ENCODE measurements at regions not wholly inside any gene's neighbourhood (a gene's known extent, or its start where the extent isn't known, plus 50 kb on each side); places are given as distances from the start of the nearest gene placed in this dataset.
A peak's percentile ranks its signal among the peaks of the same experiment; 100 is the strongest.

GRCh38 chr12:67148265-67148664 lies 120.9 kb upstream of the CAND1 start:
- Histone ChIP-seq H3K9me3 (ENCODE audit: insufficient read depth, low read depth, low read length) (no peaks in the 10 kb centered on the region), H2AFZ (ENCODE audit: insufficient read depth, low read length, poor library complexity) (no peak overlapping the region), H3K18ac (ENCODE audit: low read length) (no peak overlapping the region), H2BK5ac (ENCODE audit: low read depth, low read length, poor library complexity) (no peak overlapping the region), H3K9ac (ENCODE audit: low read length) (no peak overlapping the region), H3K27ac (ENCODE audit: low read depth, low read length) (no peak overlapping the region), H2BK12ac (ENCODE audit: low read length) (no peak overlapping the region), H3K79me2 (ENCODE audit: control insufficient read depth, insufficient read depth, low read length, poor library complexity) (no peaks in the 10 kb centered on the region), H3K4me2 (ENCODE audit: low read length) (no peak overlapping the region), H3K23ac (ENCODE audit: low read length) (no peak overlapping the region), H3K27me3 (ENCODE audit: insufficient read depth, low read length) (no peaks in the 10 kb centered on the region), H2BK120ac (ENCODE audit: insufficient read depth, low read length, poor library complexity) (no peak overlapping the region), H4K91ac (ENCODE audit: low read depth, low read length) (no peak overlapping the region), H3K14ac (ENCODE audit: low read length) (no peak overlapping the region), H4K12ac (ENCODE audit: low read depth, low read length) (no peak overlapping the region), H2AK5ac (ENCODE audit: low read length) (no peak overlapping the region), H3K4me3 (ENCODE audit: low read depth, low read length) (no peak overlapping the region), H3K36me3 (ENCODE audit: control insufficient read depth in 1 of 2, insufficient read depth in 2 of 2, low read length in 2 of 2) (no peaks in the 10 kb centered on the region), H3K4me1 (ENCODE audit: control insufficient read depth in 1 of 2, insufficient read depth in 2 of 2, low read length in 2 of 2) (no peaks in the 10 kb centered on the region), H3K79me1 (ENCODE audit: low read length) (no peaks in the 10 kb centered on the region), H3K4ac (ENCODE audit: low read depth, low read length) (no peak overlapping the region), H4K8ac (ENCODE audit: low read depth, low read length) (no peak overlapping the region)
- peak in 1 of 2 donors; percentile 38 for DNase-seq
- no CpG with 5 or more reads among the region's 1 CpG for WGBS (ENCODE audit: extremely low coverage, insufficient coverage, insufficient read length)

- WGBS (ENCODE audit: extremely low coverage, insufficient coverage, insufficient read length): no CpG with 5 or more reads among the region's 3 CpGs
- Histone ChIP-seq H2BK12ac (ENCODE audit: low read length) (no peak overlapping the region), H2AK5ac (ENCODE audit: low read length) (no peak overlapping the region), H3K18ac (ENCODE audit: low read length) (no peak overlapping the region), H2BK120ac (ENCODE audit: insufficient read depth, low read length, poor library complexity) (no peak overlapping the region), H4K12ac (ENCODE audit: low read depth, low read length) (no peak overlapping the region), H3K36me3 (ENCODE audit: control insufficient read depth in 1 of 2, insufficient read depth in 2 of 2, low read length in 2 of 2) (no peaks in the 10 kb centered on the region), H3K27me3 (ENCODE audit: insufficient read depth, low read length) (no peaks in the 10 kb centered on the region), H3K23ac (ENCODE audit: low read length) (no peak overlapping the region), H2BK5ac (ENCODE audit: low read depth, low read length, poor library complexity) (no peak overlapping the region), H3K4me1 (ENCODE audit: control insufficient read depth in 1 of 2, insufficient read depth in 2 of 2, low read length in 2 of 2) (no peaks in the 10 kb centered on the region), H3K79me1 (ENCODE audit: low read length) (no peaks in the 10 kb centered on the region), H3K9ac (ENCODE audit: low read length) (no peak overlapping the region), H3K4me3 (ENCODE audit: low read depth, low read length) (no peak overlapping the region), H4K91ac (ENCODE audit: low read depth, low read length) (no peak overlapping the region), H3K27ac (ENCODE audit: low read depth, low read length) (no peak overlapping the region), H3K4ac (ENCODE audit: low read depth, low read length) (no peak overlapping the region), H3K14ac (ENCODE audit: low read length) (no peak overlapping the region), H3K9me3 (ENCODE audit: insufficient read depth, low read depth, low read length) (no peaks in the 10 kb centered on the region), H3K79me2 (ENCODE audit: control insufficient read depth, insufficient read depth, low read length, poor library complexity) (no peaks in the 10 kb centered on the region), H2AFZ (ENCODE audit: insufficient read depth, low read length, poor library complexity) (no peak overlapping the region), H3K4me2 (ENCODE audit: low read length) (no peak overlapping the region), H4K8ac (ENCODE audit: low read depth, low read length) (no peak overlapping the region)
- DNase-seq: no peak
Observed at GRCh38 chr12:67151886-67152285, 117.3 kb upstream of the CAND1 start.

- Histone ChIP-seq H4K91ac (ENCODE audit: low read depth, low read length) (no peak overlapping the region), H3K36me3 (ENCODE audit: control insufficient read depth in 1 of 2, insufficient read depth in 2 of 2, low read length in 2 of 2) (no peaks in the 10 kb centered on the region), H4K12ac (ENCODE audit: low read depth, low read length) (no peak overlapping the region), H3K4me2 (ENCODE audit: low read length) (no peak overlapping the region), H3K4me1 (ENCODE audit: control insufficient read depth in 1 of 2, insufficient read depth in 2 of 2, low read length in 2 of 2) (no peaks in the 10 kb centered on the region), H3K14ac (ENCODE audit: low read length) (no peak overlapping the region), H2BK5ac (ENCODE audit: low read depth, low read length, poor library complexity) (no peak overlapping the region), H3K27ac (ENCODE audit: low read depth, low read length) (no peak overlapping the region), H3K27me3 (ENCODE audit: insufficient read depth, low read length) (no peaks in the 10 kb centered on the region), H3K18ac (ENCODE audit: low read length) (no peak overlapping the region), H3K23ac (ENCODE audit: low read length) (no peak overlapping the region), H2BK120ac (ENCODE audit: insufficient read depth, low read length, poor library complexity) (no peak overlapping the region), H2AFZ (ENCODE audit: insufficient read depth, low read length, poor library complexity) (no peak overlapping the region), H3K9me3 (ENCODE audit: insufficient read depth, low read depth, low read length) (no peaks in the 10 kb centered on the region), H3K4me3 (ENCODE audit: low read depth, low read length) (no peak overlapping the region), H3K79me1 (ENCODE audit: low read length) (no peaks in the 10 kb centered on the region), H3K79me2 (ENCODE audit: control insufficient read depth, insufficient read depth, low read length, poor library complexity) (no peaks in the 10 kb centered on the region), H2AK5ac (ENCODE audit: low read length) (no peak overlapping the region), H4K8ac (ENCODE audit: low read depth, low read length) (no peak overlapping the region), H2BK12ac (ENCODE audit: low read length) (no peak overlapping the region), H3K4ac (ENCODE audit: low read depth, low read length) (no peak overlapping the region), H3K9ac (ENCODE audit: low read length) (no peak overlapping the region)
- WGBS (ENCODE audit: extremely low coverage, insufficient coverage, insufficient read length): no CpG with 5 or more reads among the region's 2 CpGs
- DNase-seq: no peak
Observed at GRCh38 chr12:67152451-67152850, 116.7 kb upstream of the CAND1 start.

- Histone ChIP-seq H4K91ac (ENCODE audit: low read depth, low read length) (no peak overlapping the region), H3K79me1 (ENCODE audit: low read length) (no peaks in the 10 kb centered on the region), H3K18ac (ENCODE audit: low read length) (no peak overlapping the region), H2AK5ac (ENCODE audit: low read length) (no peak overlapping the region), H3K9ac (ENCODE audit: low read length) (no peak overlapping the region), H2BK12ac (ENCODE audit: low read length) (no peak overlapping the region), H2AFZ (ENCODE audit: insufficient read depth, low read length, poor library complexity) (no peak overlapping the region), H3K4me2 (ENCODE audit: low read length) (no peak overlapping the region), H3K4ac (ENCODE audit: low read depth, low read length) (no peak overlapping the region), H3K4me1 (ENCODE audit: control insufficient read depth in 1 of 2, insufficient read depth in 2 of 2, low read length in 2 of 2) (no peaks in the 10 kb centered on the region), H3K27me3 (ENCODE audit: insufficient read depth, low read length) (no peaks in the 10 kb centered on the region), H3K4me3 (ENCODE audit: low read depth, low read length) (no peak overlapping the region), H4K8ac (ENCODE audit: low read depth, low read length) (no peak overlapping the region), H3K9me3 (ENCODE audit: insufficient read depth, low read depth, low read length) (no peaks in the 10 kb centered on the region), H3K36me3 (ENCODE audit: control insufficient read depth in 1 of 2, insufficient read depth in 2 of 2, low read length in 2 of 2) (no peaks in the 10 kb centered on the region), H3K14ac (ENCODE audit: low read length) (no peak overlapping the region), H3K23ac (ENCODE audit: low read length) (no peak overlapping the region), H3K79me2 (ENCODE audit: control insufficient read depth, insufficient read depth, low read length, poor library complexity) (no peaks in the 10 kb centered on the region), H2BK5ac (ENCODE audit: low read depth, low read length, poor library complexity) (no peak overlapping the region), H2BK120ac (ENCODE audit: insufficient read depth, low read length, poor library complexity) (no peak overlapping the region), H4K12ac (ENCODE audit: low read depth, low read length) (no peak overlapping the region), H3K27ac (ENCODE audit: low read depth, low read length) (no peak overlapping the region)
- no peak for DNase-seq
- no CpG with 5 or more reads among the region's 3 CpGs for WGBS (ENCODE audit: extremely low coverage, insufficient coverage, insufficient read length)
Observed at GRCh38 chr12:67154901-67155300, 114.3 kb upstream of the CAND1 start.
